ENCODE measurements at regions not wholly inside any gene's neighbourhood (a gene's known extent, or its start where the extent isn't known, plus 50 kb on each side); places are given as distances from the start of the nearest gene placed in this dataset.

DNA sequence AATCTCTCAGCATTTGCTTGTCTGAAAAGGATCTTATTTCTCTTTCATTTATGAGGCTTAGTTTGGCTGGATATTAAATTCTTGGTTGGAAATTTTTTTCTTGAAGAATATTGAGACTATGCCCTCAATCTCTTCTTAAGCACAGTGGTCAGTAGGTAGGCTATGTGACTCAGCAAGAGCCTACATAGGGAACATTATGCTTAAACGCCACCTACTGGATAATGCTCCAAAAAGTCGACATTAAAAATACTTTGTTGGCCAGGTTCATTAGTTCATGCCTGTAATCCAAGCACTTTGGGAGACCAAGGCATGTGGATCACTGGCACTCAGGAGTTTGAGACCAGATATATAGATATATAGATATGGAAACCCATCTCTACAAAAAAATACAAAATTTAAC lies 678.0 kb upstream of the USP24 start:
- H3K27me3 ChIP-seq (ENCODE audit: control insufficient read depth, insufficient read depth, low read length), result no peaks in the 10 kb centered on the region
- no peaks in the 10 kb centered on the region for H3K36me3 ChIP-seq (ENCODE audit: control insufficient read depth, insufficient read depth, low read length)
- no peaks in the 10 kb centered on the region for H3K9me3 ChIP-seq (ENCODE audit: control insufficient read depth, insufficient read depth, low read length)
- no peak overlapping the region for H3K4me3 ChIP-seq (ENCODE audit: low read depth, low read length)
- no peak overlapping the region for H3K27ac ChIP-seq (ENCODE audit: low read depth, low read length)
- no peak overlapping the region for H3K9ac ChIP-seq (ENCODE audit: low read depth, low read length)
- H3K4me1 ChIP-seq (ENCODE audit: control insufficient read depth, insufficient read depth, low read length), result no peaks in the 10 kb centered on the region

DNA sequence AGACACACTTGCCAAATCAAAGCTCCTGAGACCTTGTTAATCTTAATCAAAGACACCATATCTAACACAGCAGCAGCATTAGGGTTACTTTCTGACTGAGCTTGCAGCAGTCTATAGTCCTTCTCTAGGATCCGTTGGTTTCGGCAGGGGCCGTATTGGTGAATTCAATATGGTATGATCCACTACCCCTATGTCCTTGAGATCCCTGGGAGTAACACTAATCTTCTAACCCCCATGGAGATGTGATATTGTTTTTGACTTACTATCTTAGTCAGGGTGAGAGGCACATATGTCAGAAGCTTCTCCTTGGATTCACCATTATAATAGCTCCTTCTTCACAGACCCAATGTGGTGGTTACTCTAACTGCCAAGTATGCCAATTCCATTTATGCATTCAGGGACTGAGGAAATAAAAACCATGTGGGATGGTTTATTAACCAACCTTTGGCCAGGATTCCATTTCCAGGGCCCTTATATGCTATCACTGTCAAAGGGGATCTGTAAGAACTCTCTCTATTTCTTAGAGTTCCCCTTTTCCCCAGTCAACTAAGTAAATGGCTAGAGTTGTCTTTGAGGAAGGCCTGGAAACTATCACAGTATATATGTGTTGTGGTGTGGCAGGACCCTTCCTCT lies 673.6 kb upstream of the USP24 start:
- Histone ChIP-seq H3K9ac (ENCODE audit: low read depth, low read length) (no peak overlapping the region), H3K36me3 (ENCODE audit: control insufficient read depth, insufficient read depth, low read length) (no peaks in the 10 kb centered on the region), H3K9me3 (ENCODE audit: control insufficient read depth, insufficient read depth, low read length) (no peaks in the 10 kb centered on the region), H3K27me3 (ENCODE audit: control insufficient read depth, insufficient read depth, low read length) (no peaks in the 10 kb centered on the region), H3K4me3 (ENCODE audit: low read depth, low read length) (no peak overlapping the region), H3K27ac (ENCODE audit: low read depth, low read length) (no peak overlapping the region), H3K4me1 (ENCODE audit: control insufficient read depth, insufficient read depth, low read length) (no peaks in the 10 kb centered on the region)

DNA sequence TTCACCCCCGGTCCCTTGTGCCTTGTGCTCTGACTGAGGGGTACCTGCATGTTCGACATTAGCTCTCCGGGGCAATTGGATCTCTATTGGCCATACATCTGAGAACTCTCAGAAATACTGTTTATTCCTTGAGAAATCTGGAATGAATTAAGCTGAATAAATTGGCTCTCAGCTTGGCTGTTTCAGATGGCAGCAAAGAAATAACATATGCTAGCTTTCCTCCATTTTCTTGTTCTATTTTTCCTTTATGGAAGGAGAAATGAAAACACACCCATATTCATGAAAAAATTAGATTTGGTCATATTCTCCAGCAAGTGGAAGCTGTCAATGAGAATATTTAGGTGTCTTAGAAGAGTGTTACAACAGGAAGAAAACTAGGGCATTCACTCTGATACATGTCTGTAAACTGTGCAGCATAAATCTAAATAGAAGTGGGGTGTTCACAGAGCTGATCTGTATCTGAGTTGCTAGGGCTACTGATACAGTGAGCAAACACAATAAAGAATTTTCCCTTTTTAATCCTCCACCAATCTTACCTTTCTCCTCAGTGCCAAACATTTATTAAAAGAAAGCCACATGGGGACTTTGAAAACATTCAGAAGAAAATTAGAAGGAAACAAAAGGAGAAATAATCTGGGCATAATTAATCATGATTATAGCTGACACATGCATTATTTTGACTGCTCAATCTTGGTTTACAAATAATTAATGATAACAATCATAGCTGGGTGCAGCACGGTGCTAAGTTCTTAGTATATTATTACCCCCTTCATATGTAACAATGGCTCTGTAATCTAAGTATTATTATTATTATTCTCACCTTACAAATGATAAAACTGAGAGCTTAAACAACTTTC lies 671.9 kb upstream of the USP24 start:
- no peak overlapping the region for H3K9ac ChIP-seq (ENCODE audit: low read depth, low read length)
- H3K36me3 ChIP-seq (ENCODE audit: control insufficient read depth, insufficient read depth, low read length), result no peaks in the 10 kb centered on the region
- no peak overlapping the region for H3K27ac ChIP-seq (ENCODE audit: low read depth, low read length)

DNA sequence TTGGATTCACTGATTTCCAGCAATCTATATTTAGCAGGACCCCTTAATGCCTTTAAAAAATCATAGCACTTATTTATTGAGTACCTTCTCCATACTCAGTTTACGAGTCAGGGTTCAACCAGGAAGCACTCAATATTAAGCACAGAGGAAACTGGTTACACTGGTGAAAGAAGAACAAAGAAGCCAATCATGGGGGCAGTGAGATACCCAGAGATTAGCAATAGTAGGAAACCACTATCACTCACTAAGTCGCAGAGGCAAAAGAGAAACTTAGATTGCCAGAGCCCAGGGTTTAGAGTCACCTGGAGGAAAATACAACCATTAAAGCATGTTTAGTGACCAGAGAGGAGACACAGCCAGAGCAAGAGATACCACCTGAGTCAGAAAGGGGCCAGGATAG lies 670.5 kb upstream of the USP24 start:
- Histone ChIP-seq H3K9ac (ENCODE audit: low read depth, low read length) (no peak overlapping the region), H3K36me3 (ENCODE audit: control insufficient read depth, insufficient read depth, low read length) (no peaks in the 10 kb centered on the region), H3K27ac (ENCODE audit: low read depth, low read length) (no peak overlapping the region), H3K4me3 (ENCODE audit: low read depth, low read length) (no peak overlapping the region), H3K9me3 (ENCODE audit: control insufficient read depth, insufficient read depth, low read length) (no peaks in the 10 kb centered on the region), H3K4me1 (ENCODE audit: control insufficient read depth, insufficient read depth, low read length) (no peaks in the 10 kb centered on the region), H3K27me3 (ENCODE audit: control insufficient read depth, insufficient read depth, low read length) (no peaks in the 10 kb centered on the region)

More for the DNA sequence above, 671.9 kb upstream of the USP24 start:
- H3K4me1 ChIP-seq (ENCODE audit: control insufficient read depth, insufficient read depth, low read length), result no peaks in the 10 kb centered on the region
- H3K27me3 ChIP-seq (ENCODE audit: control insufficient read depth, insufficient read depth, low read length), result no peaks in the 10 kb centered on the region
- H3K9me3 ChIP-seq (ENCODE audit: control insufficient read depth, insufficient read depth, low read length), result no peaks in the 10 kb centered on the region
- no peak overlapping the region for H3K4me3 ChIP-seq (ENCODE audit: low read depth, low read length)

GRCh38 chr1:55882931-55883330 lies 667.8 kb upstream of the USP24 start:
- Histone ChIP-seq H3K9me3 (ENCODE audit: control insufficient read depth, insufficient read depth, low read length) (no peaks in the 10 kb centered on the region), H3K4me1 (ENCODE audit: control insufficient read depth, insufficient read depth, low read length) (no peaks in the 10 kb centered on the region), H3K36me3 (ENCODE audit: control insufficient read depth, insufficient read depth, low read length) (no peaks in the 10 kb centered on the region), H3K9ac (ENCODE audit: low read depth, low read length) (no peak overlapping the region), H3K27ac (ENCODE audit: low read depth, low read length) (no peak overlapping the region), H3K27me3 (ENCODE audit: control insufficient read depth, insufficient read depth, low read length) (no peaks in the 10 kb centered on the region), H3K4me3 (ENCODE audit: low read depth, low read length) (no peak overlapping the region)

DNA sequence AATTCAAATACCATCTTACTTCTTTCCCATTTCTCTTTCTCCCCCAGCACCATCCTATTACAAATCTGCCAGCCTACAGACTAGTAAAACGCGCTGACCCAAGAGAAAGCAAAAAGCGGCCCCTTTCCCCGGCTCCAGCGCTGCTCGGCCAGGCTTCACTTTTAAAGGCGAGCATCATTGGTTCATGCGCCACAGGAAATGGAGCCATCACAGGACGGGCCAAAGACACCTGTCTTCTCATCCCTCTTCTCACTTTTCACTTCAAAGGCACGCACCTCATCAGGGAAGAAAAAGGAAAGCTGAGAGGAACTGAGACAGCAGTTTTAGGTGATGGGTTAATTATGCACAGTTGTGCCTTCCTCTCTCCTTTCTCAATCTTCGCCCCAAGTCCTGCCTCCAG lies 664.2 kb upstream of the USP24 start:
- H3K9me3 ChIP-seq (ENCODE audit: control insufficient read depth, insufficient read depth, low read length), result no peaks in the 10 kb centered on the region
- no peak overlapping the region for H3K9ac ChIP-seq (ENCODE audit: low read depth, low read length)
- H3K4me1 ChIP-seq (ENCODE audit: control insufficient read depth, insufficient read depth, low read length), result no peaks in the 10 kb centered on the region
- no peaks in the 10 kb centered on the region for H3K27me3 ChIP-seq (ENCODE audit: control insufficient read depth, insufficient read depth, low read length)
- no peaks in the 10 kb centered on the region for H3K36me3 ChIP-seq (ENCODE audit: control insufficient read depth, insufficient read depth, low read length)
- H3K27ac ChIP-seq (ENCODE audit: low read depth, low read length), result no peak overlapping the region
- H3K4me3 ChIP-seq (ENCODE audit: low read depth, low read length), result no peak overlapping the region

- Histone ChIP-seq H3K4me3 (ENCODE audit: low read depth, low read length) (no peak overlapping the region), H3K36me3 (ENCODE audit: control insufficient read depth, insufficient read depth, low read length) (no peaks in the 10 kb centered on the region), H3K27ac (ENCODE audit: low read depth, low read length) (no peak overlapping the region), H3K9me3 (ENCODE audit: control insufficient read depth, insufficient read depth, low read length) (no peaks in the 10 kb centered on the region), H3K9ac (ENCODE audit: low read depth, low read length) (no peak overlapping the region), H3K27me3 (ENCODE audit: control insufficient read depth, insufficient read depth, low read length) (no peaks in the 10 kb centered on the region), H3K4me1 (ENCODE audit: control insufficient read depth, insufficient read depth, low read length) (no peaks in the 10 kb centered on the region)
Observed at GRCh38 chr1:55877437-55878232, 662.5 kb upstream of the USP24 start.

- H3K4me1 ChIP-seq (ENCODE audit: control insufficient read depth, insufficient read depth, low read length), result no peaks in the 10 kb centered on the region
- no peaks in the 10 kb centered on the region for H3K27me3 ChIP-seq (ENCODE audit: control insufficient read depth, insufficient read depth, low read length)
- H3K9me3 ChIP-seq (ENCODE audit: control insufficient read depth, insufficient read depth, low read length), result no peaks in the 10 kb centered on the region
- H3K4me3 ChIP-seq (ENCODE audit: low read depth, low read length), result no peak overlapping the region
- no peak overlapping the region for H3K9ac ChIP-seq (ENCODE audit: low read depth, low read length)
- H3K27ac ChIP-seq (ENCODE audit: low read depth, low read length), result no peak overlapping the region
- H3K36me3 ChIP-seq (ENCODE audit: control insufficient read depth, insufficient read depth, low read length), result no peaks in the 10 kb centered on the region
Observed at GRCh38 chr1:55876276-55877060, 661.3 kb upstream of the USP24 start.

- no peaks in the 10 kb centered on the region for H3K36me3 ChIP-seq (ENCODE audit: control insufficient read depth, insufficient read depth, low read length)
- H3K9me3 ChIP-seq (ENCODE audit: control insufficient read depth, insufficient read depth, low read length), result no peaks in the 10 kb centered on the region
- H3K27me3 ChIP-seq (ENCODE audit: control insufficient read depth, insufficient read depth, low read length), result no peaks in the 10 kb centered on the region
- no peaks in the 10 kb centered on the region for H3K4me1 ChIP-seq (ENCODE audit: control insufficient read depth, insufficient read depth, low read length)
- H3K27ac ChIP-seq (ENCODE audit: low read depth, low read length), result no peak overlapping the region
- no peak overlapping the region for H3K9ac ChIP-seq (ENCODE audit: low read depth, low read length)
- no peak overlapping the region for H3K4me3 ChIP-seq (ENCODE audit: low read depth, low read length)
Observed at GRCh38 chr1:55870106-55870505, 654.9 kb upstream of the USP24 start.

DNA sequence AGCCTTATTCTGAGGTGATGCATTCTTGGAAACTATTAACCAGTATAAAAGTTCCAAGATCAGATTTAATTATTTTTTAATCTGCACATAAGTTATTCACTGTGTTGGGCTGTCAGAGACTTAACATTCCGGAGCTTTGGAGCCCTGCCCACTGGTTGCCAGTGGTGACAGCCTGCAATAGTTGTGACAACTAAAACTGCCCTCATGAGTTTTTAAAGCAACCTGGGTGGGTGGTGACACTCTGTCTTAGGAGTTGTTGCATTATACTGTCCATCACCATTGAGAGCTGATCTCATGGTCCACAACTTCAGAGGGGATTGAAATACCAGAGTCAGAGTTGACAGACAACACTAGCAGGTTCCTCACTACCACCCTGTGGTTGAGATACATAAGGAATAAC lies 653.9 kb upstream of the USP24 start:
- H3K4me3 ChIP-seq (ENCODE audit: low read depth, low read length), result no peak overlapping the region
- no peaks in the 10 kb centered on the region for H3K27me3 ChIP-seq (ENCODE audit: control insufficient read depth, insufficient read depth, low read length)
- H3K36me3 ChIP-seq (ENCODE audit: control insufficient read depth, insufficient read depth, low read length), result no peaks in the 10 kb centered on the region
- no peak overlapping the region for H3K27ac ChIP-seq (ENCODE audit: low read depth, low read length)
- no peaks in the 10 kb centered on the region for H3K9me3 ChIP-seq (ENCODE audit: control insufficient read depth, insufficient read depth, low read length)
- no peak overlapping the region for H3K9ac ChIP-seq (ENCODE audit: low read depth, low read length)
- H3K4me1 ChIP-seq (ENCODE audit: control insufficient read depth, insufficient read depth, low read length), result no peaks in the 10 kb centered on the region

Measured in HUES48 (cell line).